DMS153 treated with DMSO at 0.1 percent for 48 hours (cell line): ENCODE measurements at regions not wholly inside any gene's neighbourhood (a gene's known extent, or its start where the extent isn't known, plus 50 kb on each side); places are given as distances from the start of the nearest gene placed in this dataset.
A peak's percentile ranks its signal among the peaks of the same experiment; 100 is the strongest.
"Not testable (repeated sequence)": the region's sequence is repeated elsewhere in the genome, so short reads cannot be mapped to it uniquely, and the experiment has no call there.

Source experiments
- DNase-seq: peaks from one replicate; lab custom pipeline; 2025; ENCODE audit not compliant: unreplicated experiment; lab: John Stamatoyannopoulos, UW

DNA sequence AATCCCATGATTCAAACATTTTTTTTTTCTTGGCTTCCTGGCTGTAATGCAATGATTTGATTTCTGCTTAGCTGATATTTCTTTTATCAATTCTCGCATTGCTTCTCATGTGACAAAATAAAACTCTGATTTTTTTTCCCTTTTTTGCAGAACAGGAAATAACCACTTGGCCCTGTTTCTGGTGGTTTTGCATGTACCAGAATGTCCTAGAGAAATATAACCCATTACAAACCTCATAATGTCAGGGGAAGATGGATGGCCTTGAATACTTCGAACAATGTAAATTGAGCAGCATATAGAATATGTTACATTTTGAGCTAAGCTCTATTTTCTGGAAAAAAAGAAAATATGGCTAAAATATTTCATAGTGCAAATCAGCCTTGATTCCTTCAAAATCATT is 275.6 kb downstream of the RAP2B start:
- DNase-seq, result no peak

DNA sequence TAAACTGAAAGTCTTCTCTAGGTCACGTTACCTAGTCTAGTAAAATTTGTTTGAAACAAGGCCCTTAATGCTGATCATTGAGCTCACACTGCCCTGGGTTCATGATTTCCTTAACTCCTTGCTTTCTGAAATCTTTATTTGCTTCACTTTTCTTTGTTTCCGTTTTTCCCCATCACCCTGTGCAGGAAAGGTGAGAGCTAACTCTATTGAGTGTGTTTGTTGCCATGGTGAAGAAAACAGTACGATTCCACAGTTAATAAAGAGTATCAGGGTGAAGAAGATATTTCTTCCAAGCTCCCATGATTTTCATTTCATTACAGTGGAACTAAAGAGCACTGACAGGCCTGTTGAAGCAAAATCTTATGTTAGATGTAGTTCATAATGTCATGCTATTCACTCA is 276.2 kb downstream of the RAP2B start:
- no peak for DNase-seq

DNA sequence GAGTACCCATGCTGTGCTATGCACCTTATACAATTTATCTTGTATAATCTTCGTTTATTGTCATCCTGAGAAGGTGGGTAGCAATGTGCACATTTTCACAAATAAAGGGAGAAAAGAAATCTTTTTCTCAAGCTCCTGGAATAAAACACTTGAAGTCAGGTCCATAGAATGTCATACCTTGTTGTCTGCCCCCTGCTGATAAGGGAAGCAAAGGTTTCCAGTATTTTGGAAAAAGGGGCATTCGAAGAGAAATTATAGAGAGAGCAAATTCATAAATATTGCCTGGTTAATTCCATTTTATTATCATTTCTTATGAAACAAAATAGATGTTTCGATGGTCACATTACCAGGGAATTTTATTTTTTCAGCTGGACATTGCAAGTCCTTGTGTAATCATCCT is 277.8 kb downstream of the RAP2B start:
- DNase-seq, result no peak

DNA sequence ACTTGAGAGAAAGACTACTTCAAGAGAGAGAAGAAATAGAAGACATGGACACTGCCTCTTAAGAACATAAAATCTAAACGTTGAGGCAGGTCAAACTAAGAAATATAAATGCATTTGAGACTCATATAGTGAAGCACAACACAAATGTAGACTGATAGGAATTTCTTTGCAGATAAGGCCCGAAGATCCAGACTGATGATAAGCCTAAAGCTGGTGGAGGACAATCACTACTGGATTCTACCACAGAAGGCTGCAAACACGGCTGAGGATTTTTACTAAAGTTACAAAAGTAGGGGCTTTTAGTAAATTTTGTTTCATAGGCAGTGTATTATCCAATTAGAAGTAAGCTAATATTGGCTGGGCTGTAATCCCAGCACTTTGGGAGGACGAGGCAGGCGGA is 278.3 kb downstream of the RAP2B start:
- no peak for DNase-seq

DNA sequence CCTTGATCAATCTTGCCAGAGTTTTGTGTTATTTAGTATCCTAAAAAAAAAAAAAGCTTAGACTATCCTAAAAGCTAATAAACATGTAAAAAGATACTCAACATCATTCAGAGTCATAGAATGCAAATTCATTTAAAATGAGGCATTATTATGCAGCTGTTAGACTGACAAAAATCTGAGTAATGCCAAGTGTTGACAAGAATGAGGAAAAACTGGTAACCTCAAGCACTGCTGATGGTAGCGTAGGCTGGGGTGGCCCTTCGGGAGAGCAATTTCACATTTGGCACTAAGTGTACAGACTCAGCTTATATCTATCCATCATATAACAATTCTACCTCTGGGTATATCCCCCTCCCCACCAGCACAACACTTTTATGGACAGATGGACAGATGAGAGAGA is 280.4 kb downstream of the RAP2B start:
- no peak for DNase-seq

DNA sequence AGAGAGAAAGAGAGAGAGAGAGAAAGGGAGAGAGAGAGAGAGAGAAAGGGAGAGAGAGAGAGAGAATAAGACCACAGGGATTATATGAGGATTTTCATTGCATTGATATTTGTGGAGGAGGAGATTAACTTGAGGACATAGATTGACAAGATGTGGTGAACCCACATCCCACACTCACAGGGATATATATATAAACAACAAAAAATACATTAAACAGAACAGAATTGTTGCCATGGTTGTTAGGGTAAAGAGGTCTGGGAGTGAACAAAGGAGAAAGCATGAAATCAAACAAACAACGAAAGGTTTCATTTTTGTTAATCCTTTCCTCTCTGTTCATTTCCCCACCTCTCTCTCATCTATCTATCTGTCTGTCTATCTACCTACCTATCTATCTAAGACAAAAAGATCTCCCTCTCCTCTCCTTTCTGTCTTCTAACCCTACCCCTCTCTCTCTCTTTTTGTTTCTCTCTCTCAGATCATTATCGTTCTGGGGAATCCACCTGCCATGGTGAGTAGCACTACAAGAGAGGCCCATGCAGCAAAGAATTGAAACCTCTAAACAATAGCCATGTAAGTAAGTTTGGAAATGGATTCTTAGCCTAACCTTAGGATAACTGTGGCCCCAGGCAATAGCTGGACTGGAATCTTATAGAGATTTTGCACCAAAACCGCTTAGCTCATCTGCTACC is 280.9 kb downstream of the RAP2B start:
- DNase-seq, result no peak

DNA sequence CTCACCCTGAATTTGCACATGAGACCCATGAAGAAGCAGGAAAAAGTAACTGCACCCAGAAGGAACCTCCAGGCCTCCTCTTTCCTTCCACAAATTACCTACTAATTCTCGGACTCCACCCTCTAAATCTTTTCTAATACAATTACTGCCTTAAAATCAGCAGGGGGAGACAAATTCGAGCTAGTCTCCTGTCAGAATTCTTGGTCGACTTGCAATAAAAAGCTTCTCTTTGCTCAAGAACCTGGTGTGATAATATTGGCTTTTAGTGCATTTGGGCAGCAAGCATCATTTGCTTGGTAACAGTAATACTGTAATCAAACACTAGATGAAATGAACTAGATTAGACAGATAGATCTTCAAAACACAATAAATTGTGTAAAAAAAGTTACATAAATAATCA is 281.9 kb downstream of the RAP2B start:
- no peak for DNase-seq

DNA sequence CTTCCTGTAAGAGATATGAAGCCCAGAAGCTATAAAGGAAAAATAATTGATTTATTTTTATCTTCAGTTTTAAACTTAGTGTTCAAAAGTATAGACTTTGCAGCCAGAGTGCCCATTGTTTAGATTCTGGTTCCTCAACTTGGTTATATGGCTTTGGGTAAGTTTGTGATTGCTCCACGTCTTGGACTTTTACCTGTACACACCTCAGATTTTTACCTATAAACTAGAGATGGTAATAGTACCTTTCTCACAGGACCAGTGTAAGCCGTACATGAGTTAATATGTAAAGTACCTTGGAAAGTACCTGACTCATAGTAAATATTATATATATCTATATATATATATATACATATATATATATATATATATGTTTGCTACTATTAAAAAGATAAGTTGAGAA is 283.8 kb downstream of the RAP2B start:
- no peak for DNase-seq

DNA sequence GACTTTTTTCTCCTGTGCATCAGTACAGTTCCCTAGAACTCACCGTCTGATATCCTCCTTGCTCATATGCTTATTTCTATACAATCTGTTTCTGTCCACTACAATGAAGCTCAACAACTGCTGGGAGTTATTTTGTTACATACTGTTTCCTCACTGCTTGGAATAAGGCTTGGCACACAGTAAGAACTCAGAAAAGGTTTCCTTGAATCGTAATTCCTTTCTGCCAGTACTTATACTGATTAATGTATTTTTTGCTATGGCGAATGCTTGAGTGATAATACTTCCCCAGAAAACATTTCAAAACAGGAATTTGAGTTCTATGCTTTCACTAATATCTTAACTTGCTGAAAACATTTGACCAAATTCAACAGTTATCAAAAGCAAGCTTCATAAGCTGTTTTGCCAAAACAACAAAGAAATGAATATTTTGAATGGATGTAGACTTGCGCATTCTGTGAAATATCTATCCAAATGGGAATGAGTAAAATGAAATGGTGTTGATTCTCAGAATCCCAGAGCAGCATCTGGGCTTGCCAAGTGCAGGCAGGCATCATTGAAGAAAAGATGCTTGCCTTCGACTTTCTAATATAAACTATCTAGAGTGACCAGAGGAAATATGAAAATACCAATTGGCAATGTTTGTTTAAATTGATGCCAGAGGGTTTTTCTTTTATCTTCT is 286.3 kb downstream of the RAP2B start:
- no peak for DNase-seq

DNA sequence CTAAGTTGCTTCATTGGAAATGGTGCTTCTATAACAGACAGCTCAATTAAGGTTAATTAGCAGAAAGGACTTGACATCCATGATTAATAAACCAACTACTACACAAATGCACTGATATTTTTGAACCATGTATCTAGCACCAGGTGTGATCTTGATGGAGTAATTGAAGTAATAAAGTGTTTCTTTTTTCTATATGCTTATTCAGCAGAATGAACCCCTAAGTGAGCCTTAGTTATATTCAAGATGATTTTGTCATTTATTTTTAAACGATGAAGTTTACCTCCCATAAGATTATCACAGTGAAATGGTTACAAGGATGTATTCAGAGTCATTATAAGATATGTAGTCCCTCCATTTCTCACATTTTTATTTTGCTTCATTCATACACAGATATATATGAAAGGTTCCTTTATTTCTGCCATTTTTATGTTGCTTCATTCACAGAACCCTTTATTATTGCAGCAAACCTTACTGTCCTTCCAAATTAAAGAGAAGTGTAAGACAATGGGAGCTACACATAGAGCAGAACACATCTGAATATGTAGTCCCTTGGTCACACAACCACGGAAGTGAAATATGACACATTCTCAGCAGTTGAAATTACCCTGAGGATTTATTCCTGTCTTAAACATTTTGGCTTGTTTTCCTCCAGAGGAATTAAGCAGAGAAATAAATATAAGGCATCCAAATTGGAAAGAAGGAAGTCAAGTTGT is 295.0 kb downstream of the RAP2B start:
- DNase-seq, result no peak

DNA sequence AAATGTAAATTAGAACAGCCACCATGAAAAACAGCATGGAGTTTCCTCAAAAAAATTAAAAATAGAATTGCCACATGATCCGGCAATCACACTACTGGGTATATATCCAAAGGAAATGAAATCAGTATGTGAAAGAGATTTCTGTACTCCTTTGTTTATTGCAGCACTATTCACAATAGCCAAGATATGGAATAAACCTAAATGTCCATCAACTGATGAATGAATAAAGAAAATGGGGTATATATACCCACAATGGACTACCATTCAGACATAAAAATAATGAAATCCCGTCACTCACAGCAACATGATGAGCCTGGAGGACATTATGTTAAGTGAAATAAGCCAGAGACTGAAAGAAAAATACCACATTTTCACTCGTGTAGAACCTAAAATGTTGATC is 296.9 kb downstream of the RAP2B start:
- DNase-seq, result no peak

DNA sequence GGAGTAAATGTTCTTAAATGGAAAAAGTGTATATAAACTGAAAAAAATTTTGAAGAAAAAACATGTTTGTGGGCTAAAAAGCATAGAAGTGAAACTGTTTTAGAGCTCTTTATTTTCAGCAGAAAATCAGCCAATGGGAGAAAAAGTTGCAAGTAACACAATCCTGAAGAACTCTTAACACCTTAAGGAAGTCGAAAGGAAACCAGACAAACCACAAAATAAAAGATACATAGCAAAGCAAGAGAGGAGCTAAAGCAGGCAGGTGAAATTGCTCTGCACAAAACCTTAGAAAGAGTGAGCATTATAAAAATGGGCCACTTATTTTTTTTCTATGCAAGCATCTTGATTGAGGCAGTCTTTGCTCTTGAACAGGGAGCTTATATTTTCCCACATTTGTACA is 300.5 kb downstream of the RAP2B start:
- DNase-seq, result no peak

DNA sequence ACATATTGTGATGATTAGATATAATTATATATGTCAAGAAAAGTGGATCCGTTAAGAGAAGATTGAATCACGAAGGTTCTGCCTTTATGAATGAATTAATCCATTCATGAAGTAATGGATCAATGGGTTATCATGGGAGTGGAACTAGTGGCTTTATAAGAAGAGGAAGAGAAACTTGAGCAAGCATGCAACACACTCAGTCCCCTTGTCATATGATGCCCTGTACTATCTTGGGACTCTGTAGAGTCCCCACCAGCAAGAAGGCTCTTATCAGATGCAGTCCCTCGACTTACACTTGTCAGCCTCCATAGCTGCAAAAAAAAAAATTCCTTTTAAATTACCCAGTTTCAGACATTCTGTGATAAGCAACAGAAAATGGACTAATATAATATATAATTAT is 301.9 kb downstream of the RAP2B start:
- no peak for DNase-seq

DNA sequence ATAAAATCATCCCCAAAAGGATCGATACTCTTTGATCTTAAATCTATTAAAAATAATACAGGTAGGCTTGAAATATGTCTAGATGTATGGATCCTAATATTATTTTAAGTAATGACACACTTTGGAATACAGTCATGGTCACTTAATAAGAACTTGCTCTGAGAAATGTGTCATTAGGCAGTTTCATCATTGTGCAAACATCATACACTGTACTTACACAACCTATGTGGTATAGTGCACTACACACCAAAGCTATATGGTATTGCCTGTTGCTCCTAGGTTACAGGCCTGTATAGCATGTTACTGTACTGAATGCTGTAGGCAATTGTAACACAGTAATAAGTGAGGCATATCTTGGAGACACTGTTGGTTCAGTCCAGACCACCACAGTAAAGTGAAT is 307.1 kb downstream of the RAP2B start:
- DNase-seq, result no peak

DNA sequence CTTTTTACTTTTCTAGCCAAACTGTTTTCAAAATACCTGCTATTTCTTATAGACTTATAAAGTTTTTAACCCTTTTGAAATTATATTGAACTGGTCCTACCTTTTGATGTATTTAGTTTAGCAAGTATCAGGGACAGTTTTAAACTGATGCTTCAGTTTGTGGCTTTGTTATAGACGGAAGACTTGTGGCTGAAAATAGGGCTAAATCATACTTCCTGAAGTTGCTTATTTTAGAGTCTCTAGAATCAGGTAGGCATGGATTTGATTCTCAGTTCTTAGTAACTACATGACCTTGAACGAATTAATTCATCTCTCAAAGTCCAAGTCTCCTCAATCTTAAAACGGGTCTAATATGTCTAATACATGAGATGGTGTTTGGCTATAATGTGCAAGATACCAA is 322.8 kb downstream of the RAP2B start:
- no peak for DNase-seq

DNA sequence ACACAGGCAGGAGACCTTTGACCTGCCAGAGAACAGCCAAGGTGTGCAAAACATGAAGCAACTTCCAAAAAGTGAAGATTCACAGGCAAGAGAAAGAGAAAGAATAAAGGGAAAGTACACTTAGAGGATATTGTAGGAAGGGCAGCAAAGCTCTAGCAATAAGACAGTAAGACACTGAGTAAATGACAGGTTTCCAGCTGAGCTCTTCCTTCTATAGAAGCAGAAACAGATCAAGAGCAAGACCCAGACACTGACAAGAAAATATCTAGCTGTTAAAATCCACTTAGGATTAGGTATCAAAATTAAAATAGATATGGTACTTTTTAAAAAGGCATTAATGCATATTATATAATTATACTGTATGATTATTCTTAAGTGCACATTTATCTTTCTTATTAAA is 333.4 kb downstream of the RAP2B start:
- DNase-seq, result no peak

DNA sequence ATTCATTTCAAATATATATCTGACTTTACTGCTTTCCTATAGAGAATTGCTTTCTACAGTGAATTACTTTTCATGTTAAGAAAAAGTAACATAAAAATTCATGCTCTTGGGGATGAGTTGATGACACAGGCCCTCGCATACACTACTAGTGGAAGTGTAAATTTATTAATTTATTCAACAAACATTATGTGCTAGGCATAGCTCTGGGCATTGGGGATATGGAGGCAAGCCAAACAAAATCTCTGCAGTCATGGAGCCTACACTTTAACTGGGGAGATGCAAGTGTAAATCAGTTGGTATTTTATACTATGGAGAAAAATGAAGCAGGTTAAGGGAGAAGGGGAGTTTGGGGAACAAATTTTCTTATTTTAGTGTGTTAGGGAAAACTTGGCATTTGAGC is 340.7 kb downstream of the RAP2B start:
- DNase-seq, result no peak

DNA sequence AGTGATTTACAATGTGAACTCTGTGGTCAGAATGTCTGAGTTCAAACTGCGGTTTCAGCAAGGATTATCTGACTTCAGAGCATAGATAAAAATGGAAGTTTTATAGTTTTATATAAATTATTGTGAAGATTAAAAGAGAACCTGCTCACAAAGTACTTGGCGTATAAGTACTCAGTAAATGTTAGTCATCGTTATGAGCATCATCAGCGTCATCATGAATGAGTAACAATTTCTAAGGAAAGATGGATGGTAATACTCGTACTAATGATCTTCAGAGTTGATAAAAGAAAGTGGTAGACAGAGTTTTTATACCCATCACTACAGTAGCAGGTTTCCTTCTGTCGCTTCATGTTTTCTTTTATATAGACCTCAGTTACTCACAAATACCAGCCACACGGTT is 341.8 kb downstream of the RAP2B start:
- DNase-seq, result no peak

DNA sequence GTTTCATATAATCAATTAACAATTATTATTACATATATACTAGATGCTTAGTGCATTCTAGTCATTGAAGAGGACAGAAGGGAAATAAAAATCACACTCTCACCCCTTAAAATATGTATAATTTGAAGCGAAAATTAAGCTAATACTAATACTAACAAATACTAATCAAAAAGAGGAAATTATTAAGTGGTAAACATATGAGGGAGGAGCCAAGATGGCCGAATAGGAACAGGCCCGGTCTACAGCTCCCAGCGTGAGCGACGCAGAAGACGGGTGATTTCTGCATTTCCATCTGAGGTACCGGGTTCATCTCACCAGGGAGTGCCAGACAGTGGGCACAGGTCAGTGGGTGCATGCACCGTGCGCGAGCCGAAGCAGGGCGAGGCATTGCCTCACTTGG is 344.2 kb downstream of the RAP2B start:
- peak; percentile 2 for DNase-seq

DNA sequence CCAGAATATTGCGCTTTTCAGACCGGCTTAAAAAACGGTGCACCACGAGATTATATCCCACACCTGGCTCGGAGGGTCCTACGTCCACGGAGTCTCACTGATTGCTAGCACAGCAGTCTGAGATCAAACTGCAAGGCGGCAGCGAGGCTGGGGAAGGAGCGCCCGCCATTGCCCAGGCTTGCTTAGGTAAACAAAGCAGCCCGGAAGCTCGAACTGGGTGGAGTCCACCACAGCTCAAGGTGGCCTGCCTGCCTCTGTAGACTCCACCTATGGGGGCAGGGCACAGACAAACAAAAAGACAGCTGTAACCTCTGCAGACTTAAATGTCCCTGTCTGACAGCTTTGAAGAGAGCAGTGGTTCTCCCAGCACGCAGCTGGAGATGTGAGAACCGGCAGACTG is 344.7 kb downstream of the RAP2B start:
- not testable (repeated sequence) for DNase-seq

DNA sequence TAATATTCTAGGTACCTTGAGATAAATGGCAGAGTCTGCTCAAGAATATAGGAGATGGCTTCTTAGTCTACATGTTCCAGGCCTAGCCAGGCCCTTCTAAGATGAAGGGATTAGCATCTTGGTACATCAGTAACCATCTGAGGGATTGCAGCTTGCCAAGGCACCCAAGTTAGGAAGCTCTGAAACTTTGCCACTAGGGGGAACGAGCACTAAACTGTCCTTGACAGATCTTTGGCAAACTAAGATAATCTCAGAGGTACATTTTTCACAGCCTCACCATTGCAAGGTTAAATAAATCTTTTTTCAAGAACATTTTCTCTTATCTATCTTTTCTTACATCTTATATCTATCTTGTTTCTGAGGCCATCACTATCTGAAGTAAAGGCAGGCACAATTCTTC is 351.2 kb downstream of the RAP2B start:
- no peak for DNase-seq

DNA sequence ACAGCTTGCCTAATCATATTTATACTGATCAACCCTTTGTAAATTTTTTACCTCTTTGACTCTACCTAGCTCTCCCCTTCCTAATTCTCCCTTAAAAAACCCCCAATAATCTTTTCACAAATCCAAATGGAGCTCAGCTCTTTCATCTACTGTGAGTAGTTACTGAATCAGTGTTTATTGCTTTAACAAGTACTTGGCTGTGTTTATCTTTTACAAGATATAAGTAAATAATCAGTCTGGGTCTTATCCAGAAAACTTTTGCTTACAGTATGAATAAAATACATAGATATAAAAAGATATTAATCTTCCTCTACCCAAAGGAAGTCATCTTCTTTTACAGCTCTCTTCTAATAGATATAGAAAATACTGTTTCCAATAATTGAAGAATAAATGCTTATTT is 366.4 kb downstream of the RAP2B start:
- DNase-seq, result no peak
